Stimulated activated CD4-positive, alpha-beta T cell treated with anti-CD3 and anti-CD28 coated beads, Interleukin-15, amount 100 ng/mL, for 24 hours (primary cell): ENCODE measurements at regions not wholly inside any gene's neighbourhood (a gene's known extent, or its start where the extent isn't known, plus 50 kb on each side); places are given as distances from the start of the nearest gene placed in this dataset.
"Not testable (repeated sequence)": the region's sequence is repeated elsewhere in the genome, so short reads cannot be mapped to it uniquely, and the experiment has no call there.

Source experiments
- DNase-seq: peaks from one replicate; pipeline ENCODE4 v3.0.0-alpha.2; 2020

DNA sequence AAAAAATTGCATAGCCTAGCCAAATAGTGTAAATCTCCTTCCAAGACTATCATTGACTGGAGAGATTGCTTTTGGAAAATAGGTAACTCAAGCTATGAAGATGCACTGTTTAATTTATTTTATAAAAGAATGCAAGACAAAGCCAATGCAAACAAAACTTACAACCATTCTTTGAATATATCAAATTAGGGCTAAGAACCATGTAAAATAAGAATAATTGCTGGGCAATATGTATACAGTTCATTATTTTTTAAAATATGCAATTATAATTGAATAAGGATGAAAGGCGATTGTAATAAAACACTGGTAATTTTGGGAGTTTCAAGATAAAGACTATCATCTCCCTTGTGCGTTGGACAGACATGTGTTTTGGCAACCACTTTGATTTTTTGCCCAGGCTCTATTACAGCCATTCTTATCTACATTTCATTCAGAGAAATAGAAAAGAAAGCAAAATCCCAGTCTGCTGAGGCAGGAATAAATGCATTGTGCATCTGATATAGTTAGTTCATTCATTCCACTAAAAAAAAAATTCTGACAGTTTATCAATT is 242.3 kb upstream of the ROBO1 start:
- no peak for DNase-seq

- no peak for DNase-seq
Measured at GRCh38 chr3:80007522-80007921, 239.7 kb upstream of the ROBO1 start.

DNA sequence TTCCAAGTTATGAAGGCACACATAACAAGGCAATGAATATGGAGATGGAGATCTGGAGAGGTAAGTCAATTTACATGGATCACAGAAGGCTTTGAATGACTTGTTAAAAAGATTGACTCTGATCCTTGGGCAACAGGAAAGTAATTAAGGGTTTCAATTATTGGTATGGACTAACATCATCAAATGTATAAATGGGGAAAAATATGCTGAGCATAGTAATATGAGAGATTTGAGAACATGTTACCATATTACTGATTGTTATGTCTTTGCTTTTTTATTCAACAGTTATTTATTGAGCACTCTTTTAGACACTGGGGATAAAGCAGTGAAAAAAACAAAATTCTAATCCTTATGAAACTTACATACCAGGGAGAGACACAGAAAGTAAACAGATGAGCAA is 238.5 kb upstream of the ROBO1 start:
- no peak for DNase-seq

DNA sequence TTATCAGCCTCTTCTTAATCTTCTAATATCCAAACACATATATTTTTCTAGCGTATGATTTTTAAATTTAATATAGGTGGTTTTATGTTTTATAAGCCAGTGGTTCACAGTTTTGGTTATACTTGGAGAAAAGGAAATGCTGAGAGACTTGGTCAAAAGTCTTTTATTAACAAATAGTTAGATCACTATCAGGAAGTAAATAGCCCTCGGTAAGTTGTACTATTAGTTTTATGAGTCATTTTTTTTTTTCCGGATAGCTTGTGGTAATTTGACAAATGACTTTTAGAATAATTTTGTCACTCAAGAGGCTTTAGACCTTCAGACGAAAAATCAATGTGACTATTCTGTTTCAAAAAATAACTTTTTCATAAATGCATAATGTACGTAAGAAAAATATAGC is 232.2 kb upstream of the ROBO1 start:
- DNase-seq: no peak

GRCh38 chr3:79994397-79994796 is 226.6 kb upstream of the ROBO1 start:
- no peak for DNase-seq

GRCh38 chr3:79986338-79986737 is 218.5 kb upstream of the ROBO1 start:
- DNase-seq: no peak

- no peak for DNase-seq
Measured at GRCh38 chr3:79985816-79986215, 218.0 kb upstream of the ROBO1 start.

- no peak for DNase-seq
Measured at GRCh38 chr3:79983118-79983517, 215.3 kb upstream of the ROBO1 start.

DNA sequence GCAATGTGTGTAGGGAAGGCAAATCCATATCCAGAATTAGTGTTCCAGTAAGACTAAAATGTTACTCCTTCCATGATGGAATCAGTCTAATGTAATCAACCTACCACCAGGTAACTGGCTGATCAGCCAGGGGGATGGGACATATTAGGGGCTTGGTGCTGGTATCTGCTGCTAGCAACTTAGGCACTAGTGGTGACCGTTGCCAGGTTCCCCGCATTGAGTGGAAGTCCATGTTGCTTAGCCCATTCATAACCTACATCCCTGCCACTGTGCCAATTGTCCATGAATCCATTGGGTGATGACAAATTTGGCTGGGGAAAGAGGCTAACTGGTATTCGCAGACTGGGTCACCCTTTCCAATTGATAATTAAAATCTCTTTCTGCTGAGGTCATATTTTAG is 212.2 kb upstream of the ROBO1 start:
- DNase-seq: no peak

DNA sequence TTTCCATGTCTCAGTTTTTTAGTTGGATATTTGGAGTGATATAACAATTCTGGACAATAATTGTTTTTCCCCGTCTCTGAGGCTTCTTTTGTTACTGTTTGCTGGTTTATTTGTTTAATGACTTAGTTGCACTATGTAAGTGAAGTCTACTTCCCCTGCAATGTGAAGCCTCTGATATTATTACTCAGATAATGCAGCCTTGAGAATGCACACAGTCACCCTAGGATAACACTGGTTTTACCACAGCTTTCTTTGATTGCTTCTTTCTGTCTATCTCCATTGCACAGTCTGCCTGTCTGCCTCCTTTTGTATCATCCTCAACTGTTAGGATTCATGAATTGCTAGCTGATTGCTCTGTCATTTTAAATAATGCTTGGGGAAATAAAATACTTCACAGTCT is 208.7 kb upstream of the ROBO1 start:
- DNase-seq: no peak

DNA sequence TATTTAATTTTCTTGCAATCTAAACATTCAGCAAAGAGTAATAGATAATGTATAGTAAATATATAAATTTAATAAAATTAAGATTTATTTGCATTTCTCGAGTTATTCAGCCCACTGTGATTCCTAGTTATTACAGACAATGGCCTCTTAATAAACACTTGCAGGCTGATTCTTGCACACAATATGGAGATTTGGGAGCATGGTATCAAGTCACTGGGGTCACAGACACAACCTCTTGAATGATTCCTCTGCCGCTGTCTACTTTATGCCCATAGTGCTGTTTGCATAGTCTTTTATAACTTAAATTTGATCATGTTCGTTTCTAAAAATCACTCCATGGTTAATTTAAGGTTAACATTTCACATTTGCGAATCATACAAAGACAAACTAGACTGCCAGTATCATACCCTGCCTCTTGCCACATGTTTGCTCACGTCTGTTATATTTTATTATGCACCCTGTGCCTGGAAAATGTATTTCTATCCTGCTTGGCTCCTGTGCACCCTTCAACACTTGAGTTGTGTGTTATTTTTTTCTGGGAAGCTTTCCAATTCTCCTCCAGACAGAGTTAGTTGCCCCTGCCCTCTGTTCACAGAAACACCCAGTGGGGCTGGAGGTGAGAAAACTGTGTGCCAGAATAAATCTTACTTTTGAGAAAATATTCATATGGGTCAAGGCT is 206.3 kb upstream of the ROBO1 start:
- no peak for DNase-seq

DNA sequence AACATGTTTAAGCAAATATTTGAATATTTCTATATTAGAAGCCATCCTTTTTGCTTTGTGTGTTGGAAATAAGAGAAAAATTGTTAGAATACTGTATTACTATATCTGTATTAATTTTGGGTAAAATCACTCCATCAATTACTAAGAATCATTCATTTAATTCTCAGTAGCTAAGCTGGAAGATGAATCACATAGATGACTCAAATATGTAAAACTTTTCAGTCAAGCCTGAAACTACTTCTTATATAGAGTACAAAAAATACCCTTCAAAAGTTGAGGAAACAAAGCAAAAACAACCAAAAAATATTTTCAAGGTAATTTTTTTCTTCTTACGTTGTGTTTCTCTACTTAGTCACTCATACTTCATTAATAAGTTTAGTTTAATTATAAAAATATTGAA is 205.7 kb upstream of the ROBO1 start:
- DNase-seq: no peak

GRCh38 chr3:79968418-79968817 is 200.6 kb upstream of the ROBO1 start:
- DNase-seq: no peak

- no peak for DNase-seq
Measured at GRCh38 chr3:79960594-79960993, 192.8 kb upstream of the ROBO1 start.

DNA sequence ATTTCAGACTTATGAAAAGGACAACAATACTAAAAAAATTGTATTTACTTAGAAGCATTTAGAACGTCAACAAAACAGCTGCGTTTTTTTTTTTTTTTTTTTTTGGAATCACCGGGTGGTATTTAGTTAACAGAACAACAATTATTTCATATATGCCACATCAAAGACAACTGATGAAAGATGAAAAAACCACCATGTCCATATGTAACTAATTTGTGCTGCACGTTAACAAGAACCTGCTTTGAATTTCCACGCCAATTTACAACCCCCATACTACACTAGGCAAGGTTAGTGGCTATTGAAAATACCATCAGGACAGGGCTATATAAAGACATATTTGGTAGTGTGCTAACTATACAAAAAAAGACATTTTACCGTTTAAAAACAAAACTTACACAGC is 189.3 kb upstream of the ROBO1 start:
- no peak for DNase-seq

- DNase-seq: no peak
Measured at GRCh38 chr3:79954756-79955155, 187.0 kb upstream of the ROBO1 start.

- DNase-seq: no peak
Measured at GRCh38 chr3:79953591-79954101, 185.8 kb upstream of the ROBO1 start.

DNA sequence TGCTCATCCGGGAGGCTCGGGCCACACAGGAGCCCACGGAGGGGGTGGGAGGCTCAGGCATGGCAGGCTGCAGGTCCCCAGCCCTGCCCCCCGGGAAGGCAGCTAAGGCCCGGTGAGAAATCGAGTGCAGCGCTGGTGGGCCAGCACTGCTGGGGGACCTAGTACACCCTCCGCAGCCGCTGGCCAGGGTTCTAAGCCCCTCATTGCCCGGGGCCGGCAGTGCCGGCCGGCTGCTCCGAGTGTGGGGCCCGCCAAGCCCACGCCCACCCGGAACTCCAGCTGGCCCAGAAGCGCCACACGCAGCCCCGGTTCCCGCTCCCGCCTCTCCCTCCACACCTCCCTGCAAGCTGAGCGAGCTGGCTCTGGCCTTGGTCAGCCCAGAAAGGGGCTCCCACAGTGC is 183.6 kb upstream of the ROBO1 start:
- DNase-seq: not testable (repeated sequence)

- no peak for DNase-seq
Measured at GRCh38 chr3:79947957-79948356, 180.2 kb upstream of the ROBO1 start.

GRCh38 chr3:79947469-79947868 is 179.7 kb upstream of the ROBO1 start:
- no peak for DNase-seq

DNA sequence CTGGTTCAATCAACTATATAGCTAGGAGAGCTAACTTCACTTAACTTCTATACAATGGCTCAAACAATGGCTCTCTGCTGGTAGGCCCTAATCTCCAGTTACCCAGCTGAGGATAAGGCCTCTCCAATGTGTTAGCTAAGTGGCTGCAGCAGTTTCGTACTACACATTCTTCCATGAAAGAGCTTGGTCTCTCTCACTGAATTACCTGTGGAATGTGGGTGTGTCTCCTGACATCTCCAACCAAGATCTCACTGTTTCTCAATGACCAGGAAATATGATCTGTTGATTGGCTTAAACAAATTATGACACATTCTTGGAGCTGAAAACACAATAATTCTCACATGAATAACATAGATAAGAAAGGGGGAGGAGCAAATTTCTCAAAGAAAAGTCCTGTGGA is 169.8 kb upstream of the ROBO1 start:
- no peak for DNase-seq

DNA sequence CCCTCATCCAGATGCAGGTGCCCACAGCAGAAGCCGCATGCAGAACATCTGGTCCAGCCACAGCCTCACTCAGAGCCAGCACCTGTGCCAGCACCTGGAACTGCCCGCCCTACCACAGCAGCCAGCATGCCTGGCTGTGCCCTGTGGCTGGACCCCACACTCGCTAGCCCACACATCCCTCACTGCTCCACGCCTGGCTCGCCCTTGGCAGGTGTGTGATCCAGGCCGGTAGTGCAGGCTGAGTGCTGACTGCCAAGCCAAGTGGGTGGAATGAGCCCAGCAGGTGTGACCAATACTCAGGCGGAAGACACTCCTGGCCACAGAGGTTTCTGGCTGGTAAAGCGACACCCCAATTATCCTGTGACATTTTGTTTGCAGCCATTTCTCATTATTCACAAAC is 162.4 kb upstream of the ROBO1 start:
- no peak for DNase-seq

DNA sequence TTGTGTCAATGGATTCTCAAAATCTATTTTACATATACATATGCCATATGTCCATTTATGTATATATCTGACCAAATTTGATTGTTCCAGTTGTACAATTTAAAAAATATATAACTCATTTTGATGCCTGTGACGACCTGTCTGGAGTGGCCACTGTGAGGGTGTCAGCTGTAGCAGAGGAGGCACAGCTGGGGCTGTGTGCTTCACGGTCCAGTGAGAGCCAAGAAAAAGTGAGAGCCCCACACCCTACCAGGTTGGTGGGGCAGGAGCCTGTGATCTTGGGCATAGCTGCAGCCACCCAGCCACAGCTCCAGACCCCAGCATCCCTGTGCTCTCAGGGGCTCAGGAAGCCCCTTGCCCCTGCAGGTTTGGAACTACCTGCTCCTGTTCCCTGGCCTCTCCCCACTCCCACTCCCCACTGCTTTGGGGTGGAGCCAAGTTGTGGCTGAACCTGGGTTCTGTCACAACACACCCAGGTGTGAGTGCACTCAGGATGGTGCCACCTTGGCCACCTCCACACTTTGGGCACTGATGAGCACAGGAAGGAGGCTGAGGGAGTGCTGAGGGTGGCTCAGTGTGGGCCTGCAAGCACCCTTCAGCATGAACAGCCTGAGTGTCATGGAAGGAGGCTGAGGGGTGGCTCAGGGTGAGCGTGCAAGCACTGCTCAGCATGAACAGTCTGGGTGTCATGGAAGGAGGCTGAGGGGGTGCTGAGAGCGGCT is 161.1 kb upstream of the ROBO1 start:
- no peak for DNase-seq

DNA sequence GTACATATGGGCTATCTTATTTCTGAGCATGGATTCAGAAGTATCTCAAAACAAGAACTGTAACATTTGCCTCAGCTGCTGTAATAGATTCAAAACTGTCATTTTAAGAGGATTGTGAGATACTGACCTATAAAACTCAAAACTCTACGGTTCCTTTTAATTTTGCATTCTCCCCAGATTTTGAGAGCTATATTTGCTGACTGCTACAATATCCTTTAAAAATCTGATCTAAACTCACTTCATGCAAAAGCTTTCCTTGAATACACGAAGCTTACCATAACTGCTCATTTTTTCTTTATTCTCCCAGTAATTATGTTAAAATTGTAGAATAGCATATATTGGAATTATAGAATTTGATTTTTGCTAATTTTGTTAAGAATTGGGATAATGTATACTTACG is 158.7 kb upstream of the ROBO1 start:
- no peak for DNase-seq
